ENCODE measurements at regions not wholly inside any gene's neighbourhood (a gene's known extent, or its start where the extent isn't known, plus 50 kb on each side); places are given as distances from the start of the nearest gene placed in this dataset.

DNA sequence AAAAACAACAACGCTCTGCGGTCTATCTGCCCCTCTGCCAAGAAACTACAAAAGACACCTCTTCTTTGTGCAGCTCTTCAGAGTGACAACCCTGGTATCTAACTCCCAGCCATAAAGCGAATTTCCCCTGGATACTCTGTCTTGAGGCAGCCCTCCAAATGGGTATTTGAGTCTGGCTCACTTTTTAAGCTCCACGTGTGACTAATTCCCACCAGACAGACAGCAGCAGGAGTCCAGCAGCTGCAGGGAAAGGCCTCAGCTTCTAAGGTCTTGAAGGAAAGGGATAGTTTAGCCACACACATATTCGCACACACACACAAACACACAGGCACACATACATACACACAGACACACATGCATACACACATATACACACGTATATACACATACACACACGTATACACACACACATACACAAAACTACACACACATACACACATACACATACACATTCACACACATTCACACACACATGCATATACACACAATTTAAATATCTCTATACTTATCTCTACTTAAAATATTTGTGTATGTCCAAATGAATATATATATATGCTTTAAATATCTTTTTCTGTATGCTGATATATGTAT, 188.8 kb downstream of the TSHZ3 start:
- no peak for DNase-seq (ENCODE audit: low spot score)

DNA sequence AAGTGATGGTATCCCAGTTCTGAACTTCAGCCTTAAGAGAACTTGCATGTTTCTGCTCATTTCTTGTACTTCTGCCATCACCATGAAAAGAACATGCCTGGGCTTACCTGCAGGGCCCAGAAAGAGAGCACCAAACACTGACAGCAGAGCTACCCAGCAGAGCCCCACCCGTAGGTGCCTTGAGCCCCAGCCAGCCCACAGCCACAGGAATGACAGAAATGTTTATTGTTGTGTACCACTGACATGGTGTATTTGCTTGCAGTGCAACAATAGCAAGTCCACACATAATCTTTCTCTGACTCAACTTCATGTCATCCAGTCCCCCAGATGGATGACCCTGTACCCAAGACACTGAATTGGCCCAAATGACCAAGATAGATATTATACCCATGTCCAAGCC, 195.2 kb downstream of the TSHZ3 start:
- DNase-seq (ENCODE audit: low spot score): no peak

DNA sequence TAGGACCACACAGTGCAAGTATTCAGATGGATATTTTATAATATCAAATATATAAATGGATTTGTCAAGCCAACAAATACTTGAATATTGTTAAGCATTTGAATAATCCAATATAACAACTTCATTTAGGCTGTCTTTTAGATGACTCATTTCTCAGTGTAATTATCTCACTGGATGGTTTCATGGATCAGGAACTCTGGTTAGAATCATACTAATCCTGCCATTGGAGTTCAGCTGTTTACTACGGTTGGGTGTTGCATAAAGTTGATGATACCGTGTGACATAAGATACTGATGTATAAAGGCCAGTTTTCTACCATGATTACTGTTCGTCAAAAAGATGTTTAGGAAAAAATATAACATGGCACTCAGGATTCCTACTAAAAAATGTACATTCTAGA, 196.3 kb downstream of the TSHZ3 start:
- DNase-seq (ENCODE audit: low spot score): no peak

DNA sequence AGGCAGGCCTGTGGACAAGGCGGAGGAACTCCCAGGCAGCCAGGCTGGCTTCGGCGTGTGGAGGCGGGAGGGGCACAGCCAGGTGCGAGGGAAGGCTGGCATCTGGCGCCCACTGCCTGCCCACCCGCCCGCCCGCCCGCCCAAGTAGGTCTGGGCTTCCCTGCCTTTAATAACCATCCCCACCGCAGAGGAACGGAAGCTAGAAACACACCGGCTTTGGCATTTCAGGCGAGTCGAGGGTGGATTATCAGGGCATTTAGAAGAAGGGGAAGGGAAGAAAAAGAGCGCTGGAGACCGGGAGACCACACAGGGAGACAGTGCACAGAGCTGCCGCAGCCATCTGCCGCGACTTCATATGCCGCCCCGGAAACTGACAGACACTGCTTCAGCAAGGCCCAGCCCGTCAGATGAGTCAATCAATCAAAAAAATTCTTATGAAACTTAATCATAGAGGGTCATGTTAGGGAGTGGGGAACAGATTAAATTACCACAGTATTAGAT, 199.7 kb downstream of the TSHZ3 start:
- no peak for DNase-seq (ENCODE audit: low spot score)

DNA sequence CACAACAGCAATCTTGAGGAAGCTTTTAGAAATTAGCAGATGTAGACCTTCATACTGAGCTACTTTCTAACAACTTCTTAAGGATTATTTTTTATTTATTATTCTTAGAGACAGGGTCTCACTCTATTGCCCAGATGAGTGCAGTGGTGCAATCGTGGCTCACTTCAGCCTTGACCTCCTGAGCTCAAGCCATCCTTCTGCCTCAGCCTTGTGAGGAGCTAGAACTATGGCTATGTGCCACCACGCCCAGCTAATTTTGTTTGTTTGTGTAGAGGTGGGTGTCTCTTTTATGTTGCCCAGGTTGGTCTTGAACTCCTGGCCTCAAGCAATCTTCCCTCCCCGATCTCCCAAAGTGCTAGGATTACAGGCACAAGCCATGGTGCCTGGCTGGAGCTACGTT, 200.6 kb downstream of the TSHZ3 start:
- DNase-seq (ENCODE audit: low spot score): no peak

DNA sequence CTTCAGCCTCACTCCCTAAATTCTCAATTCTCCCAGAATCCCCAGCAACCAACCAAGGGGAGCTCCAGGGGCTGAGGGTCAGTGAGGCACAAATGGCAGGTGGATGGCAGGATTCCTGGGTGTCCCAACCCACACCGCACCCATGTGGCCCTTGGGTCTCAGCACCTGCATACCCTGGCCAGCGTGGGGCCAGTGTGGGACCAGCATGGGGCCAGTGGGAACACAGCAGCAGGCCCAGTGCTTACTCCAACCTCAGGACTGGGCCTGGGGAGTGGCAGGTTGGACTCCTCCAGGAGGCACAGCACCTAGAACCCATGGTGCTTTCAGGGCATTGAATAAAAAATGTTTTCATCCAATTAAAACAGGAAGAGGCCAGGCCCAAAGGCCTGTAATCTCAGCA, 202.0 kb downstream of the TSHZ3 start:
- DNase-seq (ENCODE audit: low spot score): no peak

DNA sequence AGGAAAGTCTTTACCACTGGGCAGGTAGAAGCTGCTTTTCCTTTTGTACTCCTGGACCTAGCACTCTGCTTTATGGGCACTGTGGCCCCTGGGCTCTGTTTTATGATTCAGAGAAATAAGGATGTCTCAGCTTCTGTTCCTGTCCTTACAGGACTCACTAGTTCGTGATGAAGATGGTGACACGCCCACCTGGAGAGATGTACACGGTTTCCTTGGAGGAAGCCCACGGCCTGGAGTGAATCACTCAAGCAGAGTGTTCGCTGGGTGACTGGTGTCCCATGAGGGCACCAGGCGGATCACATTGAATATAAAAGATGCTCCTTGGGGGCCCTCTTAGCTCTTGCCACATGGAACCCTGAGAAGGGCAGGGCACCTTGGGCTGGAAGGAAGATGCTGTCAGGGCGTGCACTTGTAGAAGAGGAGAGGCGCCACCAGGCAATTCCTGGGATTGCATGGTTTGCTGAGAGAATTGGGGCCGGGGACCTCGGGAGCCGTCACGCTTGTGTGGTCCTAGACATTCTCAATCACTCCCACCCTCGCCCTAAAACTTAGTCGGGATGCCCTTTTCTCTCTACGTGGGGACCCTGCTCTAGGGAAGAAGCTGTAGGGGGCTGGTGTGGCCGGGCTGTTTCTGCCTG, 202.6 kb downstream of the TSHZ3 start:
- DNase-seq (ENCODE audit: low spot score): no peak

DNA sequence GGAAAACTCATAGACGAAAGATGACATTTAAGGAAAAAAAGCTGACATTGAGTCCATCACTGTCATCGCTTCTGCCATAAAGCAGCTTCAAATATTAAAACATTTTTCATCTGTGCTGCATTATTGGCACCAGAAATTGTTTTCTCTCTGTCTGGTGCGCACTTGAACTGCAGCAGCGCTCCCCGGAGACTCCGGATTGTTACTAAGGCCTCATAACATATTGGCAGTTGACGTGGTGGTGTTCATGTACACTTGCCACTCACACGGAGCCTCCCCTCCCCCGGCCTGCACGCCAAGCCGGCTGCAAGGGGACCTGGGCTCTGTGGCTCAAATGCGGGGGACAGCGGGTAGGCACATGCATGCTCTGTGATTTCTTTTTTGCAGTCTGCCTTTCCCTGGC, 203.2 kb downstream of the TSHZ3 start:
- DNase-seq (ENCODE audit: low spot score): no peak

DNA sequence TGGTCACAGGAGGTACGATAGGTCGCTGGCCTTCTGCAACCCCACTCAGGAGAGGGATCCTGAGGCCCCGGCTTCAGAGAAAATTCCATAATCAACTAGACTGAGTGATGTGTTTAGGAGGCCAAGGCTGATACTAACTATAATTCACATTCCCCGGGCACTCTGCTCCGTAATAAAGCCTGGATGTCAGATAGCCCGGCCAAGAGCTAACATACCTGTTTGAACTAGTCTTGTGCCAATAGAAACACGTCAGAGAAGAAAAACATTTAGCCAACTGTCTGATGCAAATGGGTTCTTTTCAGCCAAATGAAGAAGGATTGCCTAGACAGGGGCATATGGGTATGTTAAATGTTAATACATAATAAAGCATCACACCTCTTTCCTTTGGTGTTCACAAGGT, 204.2 kb downstream of the TSHZ3 start:
- no peak for DNase-seq (ENCODE audit: low spot score)

DNA sequence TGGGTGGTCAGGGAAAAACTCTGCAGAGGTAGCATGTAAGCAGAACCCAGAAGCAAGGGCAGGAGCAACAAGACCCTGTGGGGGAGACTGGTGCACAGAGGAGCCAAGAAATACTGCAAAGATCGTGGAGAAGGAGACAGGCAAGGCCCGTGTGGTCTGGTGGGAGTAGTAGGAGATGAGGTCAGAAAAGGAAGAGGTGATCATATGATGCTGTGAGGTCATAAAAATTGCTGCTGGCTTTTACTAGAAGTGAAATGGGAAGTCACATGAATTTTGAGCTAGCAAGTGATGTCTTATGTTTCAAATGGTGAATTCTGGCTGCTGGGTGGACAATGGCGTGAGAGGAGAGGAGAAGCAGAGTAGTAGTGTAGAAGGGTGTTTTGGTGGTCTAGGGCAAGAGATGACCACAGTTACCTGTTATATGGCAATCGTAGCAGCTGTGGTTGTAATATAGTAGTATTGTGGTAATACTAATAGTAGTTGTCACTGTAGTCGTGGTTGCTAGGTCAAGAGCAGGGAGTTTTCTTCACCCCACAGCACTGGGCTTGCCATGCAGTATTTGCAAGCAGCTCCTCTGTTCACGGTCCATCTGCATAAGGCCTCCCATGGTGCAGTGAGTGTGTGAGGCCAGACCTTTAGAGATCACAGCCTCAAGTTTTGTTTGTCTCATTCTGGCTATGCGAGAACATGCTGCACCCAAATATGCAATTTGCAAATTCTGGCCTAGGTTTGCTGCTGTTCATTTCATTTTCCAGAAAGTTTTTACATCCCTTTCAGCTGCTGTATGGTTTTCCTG, 205.0 kb downstream of the TSHZ3 start:
- no peak for DNase-seq (ENCODE audit: low spot score)

DNA sequence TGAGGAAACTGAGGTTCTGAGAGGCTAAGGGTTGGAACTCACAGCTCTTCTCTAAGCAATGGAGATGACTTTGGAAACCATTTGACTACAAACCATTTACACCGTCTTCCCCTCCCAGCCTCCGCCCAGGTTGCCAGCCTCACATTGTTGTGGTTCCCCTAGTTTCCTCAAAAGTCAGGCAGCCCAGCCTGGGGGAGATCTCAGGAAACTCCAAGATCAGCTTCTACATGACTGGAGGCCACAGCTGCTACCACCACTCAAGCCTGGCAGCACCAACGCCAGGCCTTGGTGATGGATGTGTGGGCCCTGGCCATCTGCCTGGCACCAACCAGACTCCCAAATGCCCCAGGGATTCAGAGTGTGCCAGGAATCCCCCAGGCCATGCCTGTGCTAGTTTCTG, 207.9 kb downstream of the TSHZ3 start:
- DNase-seq (ENCODE audit: low spot score): no peak

DNA sequence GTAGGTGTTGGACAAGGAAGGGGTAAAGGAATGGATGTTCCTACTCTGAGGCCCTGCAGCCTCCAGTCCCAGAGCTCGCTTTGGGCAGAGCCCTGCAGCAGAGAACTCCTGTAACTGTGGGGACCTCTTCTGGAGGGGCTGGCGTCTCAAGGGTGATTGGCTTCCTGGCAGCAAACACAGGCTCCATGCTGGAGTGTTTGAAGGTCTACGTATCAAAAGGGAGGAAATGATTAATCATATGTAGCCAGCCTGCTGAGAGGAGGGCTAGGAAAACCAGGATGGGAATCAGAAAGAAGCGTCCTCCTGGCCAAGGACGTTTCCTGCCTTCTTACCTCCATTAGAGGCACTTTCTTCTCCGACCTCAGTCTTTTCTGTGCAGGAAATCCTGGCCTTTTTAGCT, 208.5 kb downstream of the TSHZ3 start:
- DNase-seq (ENCODE audit: low spot score): no peak

DNA sequence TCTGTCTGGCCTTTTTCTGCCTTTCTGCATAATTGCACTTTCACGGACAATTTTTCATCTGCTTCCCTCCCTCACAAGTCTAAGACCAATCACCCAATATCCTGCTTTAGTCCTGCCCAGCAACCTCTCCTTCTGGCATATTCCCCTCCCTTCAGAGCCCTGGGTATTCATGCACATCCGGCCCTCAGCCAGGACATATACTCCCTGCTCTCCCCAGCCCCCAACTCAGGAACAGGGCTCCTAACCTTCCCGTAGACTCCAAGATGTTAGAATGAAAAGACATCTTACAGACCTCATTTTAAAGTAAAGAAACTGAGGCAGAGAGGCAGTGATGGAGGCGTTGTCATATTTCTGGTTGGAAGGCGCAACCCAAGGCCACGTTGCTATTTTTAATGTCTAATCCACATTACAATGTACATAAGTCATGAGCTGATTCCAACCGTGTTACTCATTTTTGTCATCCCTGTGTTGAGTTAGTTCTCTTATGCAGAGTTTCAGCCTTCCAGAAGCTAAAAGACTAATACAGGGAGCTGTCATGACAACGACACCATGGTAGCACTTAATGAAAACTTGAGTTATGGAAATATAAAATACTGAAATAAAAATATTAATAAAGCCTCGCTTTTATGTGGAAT, 209.2 kb downstream of the TSHZ3 start:
- DNase-seq (ENCODE audit: low spot score): no peak

DNA sequence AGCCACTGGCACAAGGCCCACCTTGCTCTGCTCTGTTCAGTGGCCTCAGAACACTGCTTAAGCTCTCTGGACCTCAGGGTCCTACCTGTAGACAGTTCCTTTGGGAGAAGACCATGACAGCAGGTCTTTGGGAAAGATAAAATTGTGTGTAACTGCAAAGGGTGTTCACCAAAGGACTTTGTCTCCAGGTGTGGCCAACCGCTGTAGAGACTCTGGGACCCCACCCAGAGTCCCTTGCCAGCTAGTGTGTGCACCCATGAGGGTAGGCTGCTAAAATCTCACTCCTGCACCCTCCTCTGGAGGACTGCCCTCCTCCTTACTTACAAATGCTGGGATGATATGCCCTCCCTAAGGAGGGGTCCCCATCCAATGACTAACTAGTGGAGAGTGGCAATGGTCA, 211.2 kb downstream of the TSHZ3 start:
- DNase-seq (ENCODE audit: low spot score): no peak

DNA sequence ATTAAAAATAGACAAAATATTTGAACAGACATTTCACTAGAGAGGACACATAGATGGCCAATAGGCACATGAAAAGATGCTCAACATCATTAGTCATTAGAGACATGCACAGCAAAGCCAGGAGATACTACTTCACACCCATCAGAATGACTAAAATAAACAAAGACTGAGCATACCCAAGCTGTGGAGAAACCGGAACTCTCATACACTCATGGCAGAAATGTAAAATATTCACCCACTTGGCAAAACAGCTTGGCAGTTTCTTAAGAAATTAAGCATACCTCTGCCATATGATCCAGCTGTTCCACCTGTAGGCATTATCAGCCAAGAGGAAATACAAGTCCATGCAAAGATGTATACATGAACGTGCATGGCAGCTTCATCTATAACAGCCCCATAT, 213.4 kb downstream of the TSHZ3 start:
- no peak for DNase-seq (ENCODE audit: low spot score)

DNA sequence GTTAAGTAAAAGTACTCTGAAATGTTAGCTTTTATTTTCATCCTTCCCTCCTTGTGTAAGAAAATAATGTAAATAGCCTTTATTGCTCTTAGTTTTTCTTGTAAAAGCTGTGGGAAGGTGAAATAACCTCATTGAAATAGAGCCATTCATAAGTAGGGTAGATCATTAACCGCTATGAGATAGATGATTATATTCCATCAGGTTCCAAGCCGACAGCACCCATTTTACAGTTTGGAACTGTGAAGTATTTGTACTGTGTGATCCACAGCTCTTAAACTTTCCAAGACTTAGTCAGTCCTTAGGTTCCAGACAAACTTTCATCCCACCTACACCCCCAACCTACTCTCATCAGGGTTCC, 216.5 kb downstream of the TSHZ3 start:
- DNase-seq (ENCODE audit: low spot score): no peak

DNA sequence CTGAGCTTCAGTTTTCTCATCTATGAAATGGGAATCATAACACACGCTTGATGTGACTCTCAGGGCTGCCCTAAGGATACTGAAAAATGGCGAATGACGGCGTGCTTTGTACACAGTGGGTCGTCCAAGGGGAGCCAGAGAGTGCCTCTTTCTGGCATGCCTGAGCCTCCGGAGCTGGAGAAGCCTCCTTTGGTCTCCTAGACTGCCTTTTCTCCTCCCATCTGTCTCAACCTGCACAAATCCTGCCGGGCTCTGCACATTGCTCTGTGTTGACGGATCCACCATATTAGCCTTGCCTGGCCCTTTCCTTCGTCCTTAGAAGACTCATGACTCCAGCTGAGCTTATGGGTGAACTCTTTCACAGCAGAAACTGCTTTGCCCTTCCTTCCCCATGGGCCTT, 220.9 kb downstream of the TSHZ3 start:
- DNase-seq (ENCODE audit: low spot score): no peak

DNA sequence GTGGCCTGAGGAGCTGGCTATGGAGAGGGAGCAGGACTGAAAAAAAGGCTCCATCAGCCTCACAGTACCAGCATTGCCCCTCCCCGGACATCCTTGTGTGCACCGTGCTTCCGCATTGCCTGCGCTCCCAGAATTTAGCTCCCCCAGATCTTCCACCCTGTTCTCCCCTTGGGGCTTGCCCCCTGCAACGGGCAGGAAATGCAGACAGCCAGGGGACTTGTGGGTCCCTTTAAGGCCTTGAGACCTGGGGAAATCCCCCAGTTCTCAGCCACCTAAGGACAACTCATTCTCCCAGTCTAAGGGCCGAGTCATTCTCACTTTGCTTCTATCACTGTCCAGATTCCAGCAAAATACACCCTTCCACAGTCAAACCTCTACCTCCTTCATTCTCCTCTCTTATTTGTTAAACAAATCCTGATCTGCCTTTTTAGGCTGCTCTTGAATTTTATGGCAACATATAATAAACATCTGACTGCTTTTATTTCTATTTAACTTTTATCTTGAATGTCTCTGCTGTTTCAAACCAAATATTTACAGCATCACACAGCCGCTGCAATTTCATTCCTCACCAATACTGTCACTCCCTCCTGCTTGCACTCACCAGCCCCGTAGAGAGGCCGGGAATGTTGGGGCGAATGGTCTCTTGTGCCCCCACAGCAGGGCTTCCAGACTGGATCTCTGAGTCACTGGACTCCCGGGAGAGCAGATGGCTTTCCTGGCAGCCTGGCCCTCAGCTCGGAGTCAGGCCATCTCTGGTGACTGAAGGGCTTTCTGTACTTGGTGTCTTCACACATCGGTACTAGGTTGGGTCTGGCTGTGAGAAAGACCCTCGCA, 221.9 kb downstream of the TSHZ3 start:
- no peak for DNase-seq (ENCODE audit: low spot score)

DNA sequence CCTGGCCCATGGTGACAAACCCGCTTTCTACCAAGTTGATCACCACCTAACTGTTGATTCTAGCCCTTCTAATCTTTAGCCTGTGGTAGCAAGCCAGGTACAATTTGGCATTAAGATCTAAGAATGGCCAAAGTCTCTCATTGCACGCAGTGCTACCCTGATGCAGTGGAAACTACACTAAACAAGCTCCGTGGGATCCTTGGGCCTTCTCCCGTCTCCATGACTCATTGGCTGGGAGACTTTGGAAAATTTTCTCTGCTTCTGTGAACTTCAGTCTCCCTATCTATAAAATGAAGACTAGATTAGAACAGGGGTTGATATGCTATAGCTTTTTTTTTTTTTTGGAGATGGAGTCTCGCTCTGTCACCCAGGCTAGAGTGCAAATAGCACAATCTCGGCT, 223.0 kb downstream of the TSHZ3 start:
- no peak for DNase-seq (ENCODE audit: low spot score)

DNA sequence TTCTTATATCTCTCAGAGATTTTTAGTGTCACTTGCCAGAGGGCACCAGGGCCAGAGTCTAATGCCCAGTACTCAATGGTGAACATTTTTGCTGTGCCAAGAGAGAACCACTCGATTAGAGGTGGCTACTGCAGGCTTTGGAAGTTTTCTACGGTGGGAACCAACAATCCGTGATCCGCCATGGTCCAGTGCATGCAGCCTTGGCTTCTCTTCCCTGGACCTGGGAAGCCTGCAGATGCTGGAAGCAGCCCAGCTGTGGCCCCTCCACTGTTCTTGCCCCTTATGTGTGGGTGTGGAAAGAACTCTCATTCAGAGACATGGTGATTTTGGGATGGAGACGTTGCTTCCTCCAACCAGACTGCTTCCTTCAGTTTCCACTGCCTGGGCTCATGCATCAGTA, 224.2 kb downstream of the TSHZ3 start:
- DNase-seq (ENCODE audit: low spot score): no peak

DNA sequence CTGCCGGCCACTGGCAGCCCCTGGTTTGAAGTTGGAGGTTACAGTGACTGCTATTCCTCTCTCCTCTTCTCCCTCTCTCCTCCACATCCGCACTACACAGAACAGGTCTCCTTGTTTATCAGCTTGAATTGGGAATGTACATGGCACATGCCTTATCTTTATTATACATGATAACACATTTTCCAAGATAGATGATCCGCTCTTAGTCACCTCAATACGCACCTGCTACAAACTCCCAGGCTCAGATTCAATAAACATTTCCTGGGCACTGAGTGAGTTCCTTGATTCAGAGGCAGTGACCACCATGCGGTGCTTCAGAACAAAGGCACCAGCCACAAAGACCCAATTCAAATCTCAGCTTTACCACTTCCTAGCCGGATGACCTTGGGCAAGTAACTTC, 227.7 kb downstream of the TSHZ3 start:
- DNase-seq (ENCODE audit: low spot score): no peak

DNA sequence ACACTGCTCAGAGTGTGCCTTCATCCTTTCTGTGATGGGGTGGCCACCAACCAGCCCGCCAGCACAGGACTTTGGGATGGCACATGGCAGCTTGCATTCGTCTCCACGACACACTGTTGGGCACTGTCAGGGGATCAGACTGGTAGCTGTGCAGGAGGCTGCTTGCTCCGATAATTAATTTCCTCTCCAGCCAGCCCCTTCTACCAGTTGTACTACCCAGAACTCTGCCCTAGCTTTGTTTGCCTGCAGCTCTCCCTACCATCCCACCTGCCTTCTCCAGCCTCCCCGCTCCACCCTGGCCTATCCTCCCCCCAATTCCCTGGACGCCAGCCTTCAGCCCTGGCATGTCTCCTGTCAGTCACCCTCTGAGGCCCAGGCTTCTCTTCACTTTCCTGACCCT, 228.3 kb downstream of the TSHZ3 start:
- no peak for DNase-seq (ENCODE audit: low spot score)

Measured in HuH-7.5 (cell line).